Smooth muscle cell (in vitro differentiated cells): ENCODE measurements at regions not wholly inside any gene's neighbourhood (a gene's known extent, or its start where the extent isn't known, plus 50 kb on each side); places are given as distances from the start of the nearest gene placed in this dataset.

Experiments
- DNase-seq: peaks from one replicate; lab custom pipeline; 2025; ENCODE audit not compliant: unreplicated experiment; lab: John Stamatoyannopoulos, UW
- H2AFZ ChIP-seq: fragments of 200-600 bp; sonication (generic); 2 replicates; pipeline ENCODE4 v1.6.0; 2016; ENCODE audit warnings: antibody characterized with exemption, low read depth, mild to moderate bottlenecking
- H3F3A ChIP-seq: fragments of 200-600 bp; sonication (generic); 2 replicates; pipeline ENCODE4 v1.6.0; 2017; ENCODE audit warnings: antibody characterized with exemption, low read depth
- H3K27ac ChIP-seq: fragments of 200-600 bp; sonication (generic); 2 replicates; pipeline ENCODE4 v1.5.1; 2016; ENCODE audit warnings: low read depth, mild to moderate bottlenecking
- H3K27me3 ChIP-seq: fragments of 200-600 bp; sonication (generic); 2 replicates; pipeline ENCODE4 v1.6.1; 2016; ENCODE audit warnings: low read depth, mild to moderate bottlenecking
- H3K36me3 ChIP-seq: fragments of 200-600 bp; sonication (generic); 2 replicates; pipeline ENCODE4 v1.5.1; 2016; ENCODE audit warnings: low read depth
- H3K4me1 ChIP-seq: fragments of 200-600 bp; sonication (generic); 2 replicates; pipeline ENCODE4 v1.5.1; 2016; ENCODE audit warnings: low read depth
- H3K4me2 ChIP-seq: fragments of 200-600 bp; sonication (generic); 2 replicates; pipeline ENCODE4 v1.6.0; 2016; ENCODE audit warnings: mild to moderate bottlenecking
- H3K4me3 ChIP-seq: fragments of 200-600 bp; sonication (generic); 2 replicates; pipeline ENCODE4 v1.5.1; 2016; ENCODE audit warnings: mild to moderate bottlenecking
- H3K79me2 ChIP-seq: fragments of 200-600 bp; sonication (generic); 2 replicates; pipeline ENCODE4 v1.6.0; 2016; ENCODE audit warnings: low read depth, mild to moderate bottlenecking
- H3K9ac ChIP-seq: fragments of 200-600 bp; sonication (generic); 2 replicates; pipeline ENCODE4 v1.6.0; 2016; ENCODE audit warnings: low read depth
- H3K9me3 ChIP-seq: fragments of 200-600 bp; sonication (generic); replicated peaks from 2 replicates; pipeline ENCODE4 v1.5.1; 2016; ENCODE audit warnings: low read depth
- H4K20me1 ChIP-seq: fragments of 200-600 bp; sonication (generic); 2 replicates; pipeline ENCODE4 v1.6.0; 2016; ENCODE audit warnings: low read depth
- WGBS: methylation state at CpG from one replicate; pipeline ENCODE4 v1.1.7; 2016; ENCODE audit warnings: low lambda C conversion rate; 5-methylcytosine and 5-hydroxymethylcytosine counted together
- TF ChIP-seq, protein P1 (sequence below): fragments of 200-600 bp; sonication (generic); IDR thresholded peaks from 2 replicates; pipeline ENCODE4 v1.5.1; 2017; ENCODE audit warnings: borderline replicate concordance, mild to moderate bottlenecking, antibody characterized with exemption; ENCODE audit not compliant: insufficient read depth, poor library complexity, severe bottlenecking

DNA sequence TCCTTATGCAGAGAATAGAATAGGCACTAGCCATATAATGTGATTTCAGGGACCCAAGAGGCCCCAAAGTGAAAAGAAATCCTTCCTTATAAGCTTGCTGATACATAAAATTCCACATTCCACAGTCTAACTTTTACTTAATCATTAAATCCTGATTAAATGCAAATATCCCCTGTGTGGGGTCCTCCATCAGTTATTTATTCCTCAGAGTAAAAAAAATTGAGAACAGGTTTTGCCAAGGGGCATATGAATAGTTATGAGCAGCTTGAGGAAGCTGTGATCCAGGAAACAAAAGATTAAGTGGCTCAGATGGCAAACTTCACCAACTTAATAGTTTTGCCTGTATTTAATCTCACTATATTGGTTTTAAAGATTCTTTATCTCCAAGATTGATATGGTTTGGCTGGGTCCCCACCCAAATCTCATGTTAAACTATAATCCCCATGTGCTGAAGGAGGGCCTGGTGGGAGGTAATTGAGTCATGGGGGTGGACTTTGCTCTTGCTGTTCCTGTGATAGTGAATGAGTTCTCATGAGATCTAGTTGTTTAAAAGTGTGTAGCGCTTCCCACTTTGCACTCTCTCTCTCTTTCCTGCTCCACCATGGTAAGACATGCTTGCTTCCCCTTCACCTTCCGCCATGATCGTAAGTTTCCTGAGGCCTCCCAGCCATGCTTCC is 324.9 kb downstream of the NPR3 start:
- Histone ChIP-seq H3K27ac (no peak overlapping the region), H3K4me2 (no peak overlapping the region), H3K27me3 (no peaks in the 10 kb centered on the region), H3F3A (no peaks in the 10 kb centered on the region), H3K9me3 (no peaks in the 10 kb centered on the region), H4K20me1 (no peaks in the 10 kb centered on the region), H2AFZ (no peak overlapping the region), H3K36me3 (no peaks in the 10 kb centered on the region), H3K4me3 (no peak overlapping the region), H3K4me1 (no peaks in the 10 kb centered on the region), H3K9ac (no peak overlapping the region), H3K79me2 (no peaks in the 10 kb centered on the region)
- DNase-seq = no peak
- TF ChIP-seq, protein P1, sequence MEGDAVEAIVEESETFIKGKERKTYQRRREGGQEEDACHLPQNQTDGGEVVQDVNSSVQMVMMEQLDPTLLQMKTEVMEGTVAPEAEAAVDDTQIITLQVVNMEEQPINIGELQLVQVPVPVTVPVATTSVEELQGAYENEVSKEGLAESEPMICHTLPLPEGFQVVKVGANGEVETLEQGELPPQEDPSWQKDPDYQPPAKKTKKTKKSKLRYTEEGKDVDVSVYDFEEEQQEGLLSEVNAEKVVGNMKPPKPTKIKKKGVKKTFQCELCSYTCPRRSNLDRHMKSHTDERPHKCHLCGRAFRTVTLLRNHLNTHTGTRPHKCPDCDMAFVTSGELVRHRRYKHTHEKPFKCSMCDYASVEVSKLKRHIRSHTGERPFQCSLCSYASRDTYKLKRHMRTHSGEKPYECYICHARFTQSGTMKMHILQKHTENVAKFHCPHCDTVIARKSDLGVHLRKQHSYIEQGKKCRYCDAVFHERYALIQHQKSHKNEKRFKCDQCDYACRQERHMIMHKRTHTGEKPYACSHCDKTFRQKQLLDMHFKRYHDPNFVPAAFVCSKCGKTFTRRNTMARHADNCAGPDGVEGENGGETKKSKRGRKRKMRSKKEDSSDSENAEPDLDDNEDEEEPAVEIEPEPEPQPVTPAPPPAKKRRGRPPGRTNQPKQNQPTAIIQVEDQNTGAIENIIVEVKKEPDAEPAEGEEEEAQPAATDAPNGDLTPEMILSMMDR = no peak
- WGBS = 96% methylated on average over 3 of the region's 3 CpGs

DNA sequence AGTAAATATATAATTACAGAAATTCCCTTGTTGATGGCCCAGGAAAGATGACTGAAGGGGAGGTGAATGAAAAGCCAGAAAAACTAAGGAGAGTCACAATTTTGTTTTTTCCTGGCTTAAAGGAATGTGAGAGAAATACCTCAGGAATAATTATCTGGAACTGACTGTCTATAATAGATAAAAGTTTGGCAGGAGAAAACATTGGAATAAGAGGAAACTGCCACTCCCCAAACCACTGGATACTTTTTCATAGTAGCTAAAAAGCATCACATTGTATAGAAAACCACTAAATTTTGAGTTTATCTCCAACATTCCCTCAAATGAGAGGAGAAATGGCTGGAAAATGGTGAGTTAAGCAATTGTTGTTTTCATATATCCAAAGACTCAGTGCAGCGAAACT is 326.0 kb downstream of the NPR3 start:
- Histone ChIP-seq H3K79me2 (no peaks in the 10 kb centered on the region), H3F3A (no peaks in the 10 kb centered on the region), H2AFZ (no peak overlapping the region), H3K4me3 (no peak overlapping the region), H3K27me3 (no peaks in the 10 kb centered on the region), H3K4me2 (no peak overlapping the region), H3K9ac (no peak overlapping the region), H3K27ac (no peak overlapping the region), H3K4me1 (no peaks in the 10 kb centered on the region), H3K9me3 (no peaks in the 10 kb centered on the region), H4K20me1 (no peaks in the 10 kb centered on the region), H3K36me3 (no peaks in the 10 kb centered on the region)
- TF ChIP-seq, protein P1 = no peak
- no peak for DNase-seq
- WGBS = 90% methylated on average over 1 of the region's 1 CpG

DNA sequence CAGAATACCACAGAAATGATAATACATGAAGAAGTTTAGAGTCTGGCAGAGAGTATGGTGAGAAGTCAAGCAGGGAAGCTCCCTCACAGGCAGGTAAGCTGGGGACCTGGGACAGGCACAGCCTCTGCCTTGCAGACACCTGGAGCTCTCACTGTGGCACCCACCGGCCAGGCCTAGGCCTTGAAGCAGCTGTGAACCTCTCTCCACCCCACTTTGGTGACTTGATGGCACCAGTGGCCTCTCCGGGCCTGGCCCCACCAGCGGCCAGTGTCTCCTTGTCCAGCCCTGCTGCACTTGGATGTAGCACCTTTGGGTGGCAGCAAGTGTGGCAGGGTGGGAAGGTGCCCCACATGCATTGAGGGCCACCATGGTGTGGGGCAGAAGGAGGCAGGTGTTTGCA is 330.5 kb downstream of the NPR3 start:
- DNase-seq = no peak
- Histone ChIP-seq H3K9ac (no peak overlapping the region), H4K20me1 (no peaks in the 10 kb centered on the region), H3K4me2 (no peak overlapping the region), H3K9me3 (no peaks in the 10 kb centered on the region), H3F3A (no peaks in the 10 kb centered on the region), H3K27me3 (no peaks in the 10 kb centered on the region), H2AFZ (no peak overlapping the region), H3K36me3 (no peaks in the 10 kb centered on the region), H3K4me3 (no peak overlapping the region), H3K79me2 (no peaks in the 10 kb centered on the region), H3K4me1 (no peaks in the 10 kb centered on the region), H3K27ac (no peak overlapping the region)
- TF ChIP-seq, protein P1 = no peak
- WGBS = 96% methylated on average over 3 of the region's 3 CpGs

DNA sequence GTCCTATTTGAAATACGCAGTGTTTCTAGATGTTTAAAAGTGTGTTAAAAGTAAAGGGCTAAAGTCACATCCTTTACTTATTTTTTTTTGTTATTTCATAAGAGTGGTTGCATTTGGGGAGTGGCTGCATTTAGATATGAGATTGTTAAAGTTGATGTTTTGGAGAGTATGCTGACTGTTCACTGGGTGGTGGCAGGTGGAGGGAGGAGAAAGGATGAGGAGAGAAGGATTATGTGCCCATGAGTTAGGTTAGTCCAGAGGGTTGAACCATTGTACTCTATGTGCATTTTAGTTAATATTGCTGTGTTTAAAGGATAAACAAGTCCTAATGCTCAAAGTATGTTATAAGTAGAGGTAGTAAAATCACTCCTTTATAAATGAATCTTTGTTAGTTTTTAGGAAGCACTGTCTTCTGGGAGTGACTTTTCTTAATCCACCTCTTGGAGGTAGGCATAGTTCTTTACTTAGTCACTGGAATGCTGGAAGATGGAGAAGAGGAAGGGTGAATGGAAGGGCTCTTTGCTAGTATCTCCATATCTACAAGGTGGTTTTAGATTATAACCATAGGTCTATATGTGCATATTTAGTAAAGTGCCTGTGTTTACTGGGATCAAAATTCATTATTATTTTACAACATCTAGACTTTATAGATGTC is 332.3 kb downstream of the NPR3 start:
- Histone ChIP-seq H2AFZ (no peak overlapping the region), H3K9me3 (no peaks in the 10 kb centered on the region), H3K4me1 (no peaks in the 10 kb centered on the region), H3K9ac (no peak overlapping the region), H3K27me3 (no peaks in the 10 kb centered on the region), H4K20me1 (no peaks in the 10 kb centered on the region), H3K4me3 (no peak overlapping the region), H3K27ac (no peak overlapping the region), H3F3A (no peaks in the 10 kb centered on the region), H3K36me3 (no peaks in the 10 kb centered on the region), H3K79me2 (no peaks in the 10 kb centered on the region), H3K4me2 (no peak overlapping the region)
- TF ChIP-seq, protein P1 = no peak
- WGBS = 92% methylated on average over 1 of the region's 1 CpG
- DNase-seq = no peak
